K562 (cell line): ENCODE measurements at regions not wholly inside any gene's neighbourhood (a gene's known extent, or its start where the extent isn't known, plus 50 kb on each side); places are given as distances from the start of the nearest gene placed in this dataset.

Experiments
- ADNP ChIP-seq: fragments of 200-800 bp; sonication (Bioruptor generic); IDR thresholded peaks from 2 replicates; pipeline ENCODE4 v1.6.1; 2016; ENCODE audit warnings: missing genetic modification characterization, missing compliant biosample characterization
- ARID1B ChIP-seq: fragments of 450-650 bp; IDR thresholded peaks from 2 replicates; pipeline ENCODE4 v1.6.1; 2016; ENCODE audit warnings: antibody characterized with exemption, mild to moderate bottlenecking, inconsistent platforms
- CBX2 ChIP-seq: fragments of 200-600 bp; sonication (generic); IDR thresholded peaks from one replicate; pipeline ENCODE4 v1.6.1; 2012; ENCODE audit warnings: mild to moderate bottlenecking, low read length, inconsistent platforms; ENCODE audit not compliant: insufficient read depth, poor library complexity, severe bottlenecking
- EHMT2 ChIP-seq: fragments of 450-650 bp; IDR thresholded peaks from 2 replicates; pipeline ENCODE4 v1.6.1; 2018; ENCODE audit warnings: antibody characterized with exemption
- ETV5 ChIP-seq: sonication (generic); formaldehyde crosslinking; IDR thresholded peaks from 2 replicates; pipeline ENCODE4 v1.4.0; 2020; ENCODE audit warnings: low read depth, mild to moderate bottlenecking, missing genetic modification reagents
- FOS ChIP-seq: IDR thresholded peaks from 3 replicates; pipeline ENCODE4 v1.6.1; 2011; ENCODE audit not compliant: insufficient read length; ENCODE audit errors: extremely low read depth
- KDM1A ChIP-seq, 2 experiments: fragments of 450-650 bp; IDR thresholded peaks; 2 replicates each; pipeline ENCODE4 v1.6.1; 2016; ENCODE audit warnings: mild to moderate bottlenecking in 2 of 2
- PHB2 ChIP-seq: fragments of 450-650 bp; IDR thresholded peaks from 2 replicates; pipeline ENCODE4 v1.6.1; 2017; ENCODE audit warnings: low read depth
- PRDM10 ChIP-seq: fragments of 450-650 bp; IDR thresholded peaks from 2 replicates; pipeline ENCODE4 v1.6.1; 2018; ENCODE audit not compliant: partially characterized antibody
- SMARCA4 ChIP-seq: fragments of 450-650 bp; IDR thresholded peaks from 2 replicates; pipeline ENCODE4 v1.6.1; 2016
- SOX6 ChIP-seq: fragments of 450-650 bp; IDR thresholded peaks from 2 replicates; pipeline ENCODE4 v1.6.1; 2014; ENCODE audit warnings: mild to moderate bottlenecking
- SPI1 ChIP-seq: IDR thresholded peaks from 2 replicates; pipeline ENCODE4 v1.6.1; 2011; ENCODE audit warnings: low read depth, low read length, control low read depth, borderline replicate concordance
- TFAP4 ChIP-seq: sonication (generic); formaldehyde crosslinking; IDR thresholded peaks from 2 replicates; pipeline ENCODE4 v1.8.0; 2022; ENCODE audit warnings: missing genetic modification reagents, mild to moderate bottlenecking, moderate library complexity, borderline replicate concordance
- TRIM28 ChIP-seq: fragments of 450-650 bp; IDR thresholded peaks from 2 replicates; pipeline ENCODE4 v1.6.1; 2017
- XRCC3 ChIP-seq: fragments of 450-650 bp; IDR thresholded peaks from 2 replicates; pipeline ENCODE4 v1.6.1; 2017; ENCODE audit warnings: mild to moderate bottlenecking, moderate library complexity
- ZNF134 ChIP-seq: fragments of 250-450 bp; sonication (Bioruptor Pico); conservative IDR thresholded peaks from 2 replicates; pipeline ENCODE4 v1.4.0; 2020
- ZNF197 ChIP-seq: fragments of 200-800 bp; sonication (Bioruptor generic); IDR thresholded peaks from 2 replicates; pipeline ENCODE4 v1.6.1; 2016; ENCODE audit warnings: low read depth, missing genetic modification characterization, missing compliant biosample characterization
- ZNF551 ChIP-seq: fragments of 250-450 bp; sonication (Bioruptor Pico); IDR thresholded peaks from 2 replicates; pipeline ENCODE4 v1.5.0; 2021; ENCODE audit warnings: mild to moderate bottlenecking, moderate library complexity
- TF ChIP-seq, protein P1 (sequence below): fragments of 150-350 bp; IDR thresholded peaks from 2 replicates; pipeline ENCODE4 v1.6.1; 2014; ENCODE audit warnings: low read depth, mild to moderate bottlenecking, low read length, borderline replicate concordance
- TF ChIP-seq, protein P2 (sequence below): fragments of 250-450 bp; sonication (Bioruptor Pico); IDR thresholded peaks from 2 replicates; pipeline ENCODE4 v1.5.0; 2021

DNA sequence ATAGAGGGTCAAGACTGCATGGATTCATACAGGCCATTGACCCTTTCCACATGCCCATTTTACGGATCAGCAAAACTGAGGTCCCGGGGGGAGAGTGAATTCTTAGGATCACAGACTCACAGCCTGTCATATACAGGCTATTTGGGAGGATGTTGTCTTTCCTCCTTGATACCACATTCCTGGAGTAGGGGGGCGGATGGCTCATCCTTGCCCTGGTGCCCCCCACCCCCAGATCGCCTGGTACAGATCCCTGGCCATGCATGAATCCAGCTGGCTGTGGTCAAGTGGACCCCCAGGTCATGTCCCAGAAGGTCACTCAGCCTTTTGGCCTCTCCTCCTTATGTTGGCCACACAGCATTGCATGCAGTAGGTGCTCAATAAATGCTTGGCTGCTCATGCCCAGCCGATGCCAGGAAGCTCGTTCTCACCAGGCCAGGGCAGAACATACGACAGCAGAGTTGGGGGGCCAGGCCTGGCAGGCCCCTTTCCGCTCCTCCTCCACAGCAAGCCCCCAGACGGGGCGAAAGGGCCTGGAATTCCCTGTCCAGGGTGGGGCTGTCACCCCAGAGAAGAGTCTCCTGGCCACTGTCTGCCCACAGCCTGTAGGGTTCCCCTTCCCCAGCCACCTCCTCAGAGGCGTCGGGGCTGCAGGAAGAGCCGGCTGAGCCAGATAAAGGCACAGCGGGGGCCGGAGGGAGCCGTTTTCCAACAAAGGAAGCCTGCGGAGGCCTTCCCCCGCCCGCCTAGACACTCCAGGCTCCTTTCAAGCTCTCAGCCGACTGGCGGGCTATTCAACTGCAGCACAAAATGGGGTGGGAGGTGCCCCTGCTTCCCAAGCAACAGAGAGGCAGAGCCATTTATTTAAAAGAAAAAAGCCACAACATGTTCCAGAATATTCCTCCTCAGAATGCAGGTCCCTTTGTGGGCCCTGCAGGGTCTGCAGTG lies 215.7 kb upstream of the CIBAR2 start (continued):
- TF ChIP-seq, protein P1, sequence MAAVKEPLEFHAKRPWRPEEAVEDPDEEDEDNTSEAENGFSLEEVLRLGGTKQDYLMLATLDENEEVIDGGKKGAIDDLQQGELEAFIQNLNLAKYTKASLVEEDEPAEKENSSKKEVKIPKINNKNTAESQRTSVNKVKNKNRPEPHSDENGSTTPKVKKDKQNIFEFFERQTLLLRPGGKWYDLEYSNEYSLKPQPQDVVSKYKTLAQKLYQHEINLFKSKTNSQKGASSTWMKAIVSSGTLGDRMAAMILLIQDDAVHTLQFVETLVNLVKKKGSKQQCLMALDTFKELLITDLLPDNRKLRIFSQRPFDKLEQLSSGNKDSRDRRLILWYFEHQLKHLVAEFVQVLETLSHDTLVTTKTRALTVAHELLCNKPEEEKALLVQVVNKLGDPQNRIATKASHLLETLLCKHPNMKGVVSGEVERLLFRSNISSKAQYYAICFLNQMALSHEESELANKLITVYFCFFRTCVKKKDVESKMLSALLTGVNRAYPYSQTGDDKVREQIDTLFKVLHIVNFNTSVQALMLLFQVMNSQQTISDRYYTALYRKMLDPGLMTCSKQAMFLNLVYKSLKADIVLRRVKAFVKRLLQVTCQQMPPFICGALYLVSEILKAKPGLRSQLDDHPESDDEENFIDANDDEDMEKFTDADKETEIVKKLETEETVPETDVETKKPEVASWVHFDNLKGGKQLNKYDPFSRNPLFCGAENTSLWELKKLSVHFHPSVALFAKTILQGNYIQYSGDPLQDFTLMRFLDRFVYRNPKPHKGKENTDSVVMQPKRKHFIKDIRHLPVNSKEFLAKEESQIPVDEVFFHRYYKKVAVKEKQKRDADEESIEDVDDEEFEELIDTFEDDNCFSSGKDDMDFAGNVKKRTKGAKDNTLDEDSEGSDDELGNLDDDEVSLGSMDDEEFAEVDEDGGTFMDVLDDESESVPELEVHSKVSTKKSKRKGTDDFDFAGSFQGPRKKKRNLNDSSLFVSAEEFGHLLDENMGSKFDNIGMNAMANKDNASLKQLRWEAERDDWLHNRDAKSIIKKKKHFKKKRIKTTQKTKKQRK: no peak
- TF ChIP-seq TFAP4 (peak; percentile 84), ZNF551 (CRISPR knock-in tag) (no peak), SPI1 (0 out of 2 replicates have a peak, but pooled peaks have one; percentile 53), ETV5 (CRISPR knock-in tag) (peak; percentile 67; the same call in 1 of the 2 replicates), ARID1B (peak; percentile 84), XRCC3 (no peak), SOX6 (peak; percentile 75), CBX2 (no peak), ZNF134 (CRISPR knock-in tag) (no peak), ADNP (tag) (peak; percentile 99), TRIM28 (peak; percentile 61; the same call in 1 of the 2 replicates), FOS (no peak), PRDM10 (peak; percentile 98), EHMT2 (no peak), PHB2 (no peak), ZNF197 (no peak), SMARCA4 (peak; percentile 70), KDM1A (IDR thresholded peaks at IDR 0.05) (peak; percentile 90 to 96)
- TF ChIP-seq, protein P2, sequence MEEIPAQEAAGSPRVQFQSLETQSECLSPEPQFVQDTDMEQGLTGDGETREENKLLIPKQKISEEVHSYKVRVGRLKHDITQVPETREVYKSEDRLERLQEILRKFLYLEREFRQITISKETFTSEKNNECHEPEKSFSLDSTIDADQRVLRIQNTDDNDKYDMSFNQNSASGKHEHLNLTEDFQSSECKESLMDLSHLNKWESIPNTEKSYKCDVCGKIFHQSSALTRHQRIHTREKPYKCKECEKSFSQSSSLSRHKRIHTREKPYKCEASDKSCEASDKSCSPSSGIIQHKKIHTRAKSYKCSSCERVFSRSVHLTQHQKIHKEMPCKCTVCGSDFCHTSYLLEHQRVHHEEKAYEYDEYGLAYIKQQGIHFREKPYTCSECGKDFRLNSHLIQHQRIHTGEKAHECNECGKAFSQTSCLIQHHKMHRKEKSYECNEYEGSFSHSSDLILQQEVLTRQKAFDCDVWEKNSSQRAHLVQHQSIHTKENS (CRISPR knock-in tag): no peak
